HepG2 (cell line): ENCODE measurements at regions not wholly inside any gene's neighbourhood (a gene's known extent, or its start where the extent isn't known, plus 50 kb on each side); places are given as distances from the start of the nearest gene placed in this dataset.

Source experiments
- ATAC-seq: fragments of 200-7000 bp; cut with Tn5 transposase; 3 replicates; pipeline ENCODE4 v1.9.1; 2020; ENCODE audit warnings: mild to moderate bottlenecking, moderate library complexity
- BruUV-seq: library from RNA; stranded (reverse); fragments of 400-500 nt; replicated peaks from 2 replicates; lab custom pipeline; 2021; lab: Mats Ljungman, UMichigan
- CTCF ChIA-PET: fragments of 300-600 bp; formaldehyde crosslinking; extraction: SDS; loops from one replicate; lab custom pipeline; 2021; ENCODE audit warnings: low total read pairs, inconsistent platforms, low intra/inter-chr PET ratio; lab: Yijun Ruan, JAX
- POLR2A ChIA-PET: fragments of 350-600 bp; sonication (Branson Sonifier 250); formaldehyde crosslinking; loops from one replicate; lab custom pipeline; 2020; ENCODE audit warnings: antibody characterized with exemption, inconsistent platforms; lab: Yijun Ruan, JAX
- DNase-seq: peaks from one replicate; pipeline ENCODE4 v3.0.0-alpha.2; 2015; ENCODE audit warnings: low spot score
- FAIRE-seq: peaks from 3 replicates; lab custom pipeline; 2011; peaks lifted over from hg19 to GRCh38; lab: Jason Lieb, UNC
- H2AFZ ChIP-seq: one replicate; pipeline ENCODE4 v1.6.1; 2011; ENCODE audit warnings: low read length, inconsistent platforms
- H3K27ac ChIP-seq: fragments of 300-600 bp; 3 replicates; pipeline ENCODE4 v1.8.0; 2011; ENCODE audit warnings: mixed run types, mild to moderate bottlenecking, mixed read lengths, low read length, inconsistent platforms; ENCODE audit not compliant: insufficient read depth; ENCODE audit errors: extremely low read length
- H3K27me3 ChIP-seq, 2 experiments: fragments of 200-600 bp in 1 of 2; 2 replicates in 1 of 2; 3 replicates in 1 of 2; pipeline versions ENCODE4 v1.6.0 to v1.8.0; 2011; ENCODE audit warnings: low read length in 2 of 2, mild to moderate bottlenecking in 2 of 2, moderate library complexity in 2 of 2, inconsistent platforms in 1 of 2; ENCODE audit not compliant: insufficient read depth in 2 of 2, control insufficient read depth in 1 of 2
- H3K36me3 ChIP-seq, 2 experiments: fragments of 200-600 bp in 1 of 2; replicated peaks in 1 of 2; 2 replicates in 1 of 2; 3 replicates in 1 of 2; pipeline versions ENCODE4 v1.5.1 to v1.8.0; 2011; ENCODE audit warnings: low read length in 2 of 2, inconsistent platforms in 1 of 2; ENCODE audit not compliant: insufficient read depth in 2 of 2, control insufficient read depth in 1 of 2
- H3K4me1 ChIP-seq: 2 replicates; pipeline ENCODE4 v1.5.1; 2012; ENCODE audit warnings: low read length, inconsistent platforms; ENCODE audit not compliant: insufficient read depth
- H3K4me2 ChIP-seq: 2 replicates; pipeline ENCODE4 v1.6.0; 2011; ENCODE audit warnings: low read depth, low read length, inconsistent platforms
- H3K4me3 ChIP-seq, 3 experiments: fragments of 200-600 bp in 1 of 3; sonication (generic), shearing (Covaris generic) in 1 of 3; replicated peaks in 1 of 3; 2 replicates each; pipeline ENCODE4 v1.5.1; 2011 to 2016; ENCODE audit warnings: low read length in 3 of 3, inconsistent platforms in 2 of 3, low read depth in 2 of 3, mild to moderate bottlenecking in 2 of 3, control low read depth in 1 of 3, mixed read lengths in 1 of 3; ENCODE audit not compliant: insufficient read depth in 1 of 3
- H3K79me2 ChIP-seq: one replicate; pipeline ENCODE4 v1.6.1; 2011; ENCODE audit warnings: low read length, inconsistent platforms; ENCODE audit not compliant: insufficient read depth
- H3K9ac ChIP-seq: 2 replicates; pipeline ENCODE4 v1.6.0; 2011; ENCODE audit warnings: mild to moderate bottlenecking, low read depth, low read length, inconsistent platforms; ENCODE audit not compliant: insufficient read depth
- H3K9me3 ChIP-seq: 2 replicates; pipeline ENCODE4 v1.5.1; 2012; ENCODE audit warnings: mild to moderate bottlenecking, low read length
- H4K20me1 ChIP-seq: 2 replicates; pipeline ENCODE4 v1.6.0; 2011; ENCODE audit warnings: inconsistent platforms, mild to moderate bottlenecking, low read length, moderate library complexity; ENCODE audit not compliant: insufficient read depth
- CENPBD1 ChIP-seq: sonication (generic); formaldehyde crosslinking; IDR thresholded peaks from 2 replicates; pipeline ENCODE4 v1.8.0; 2022; ENCODE audit warnings: missing genetic modification reagents, low read depth, mild to moderate bottlenecking, borderline replicate concordance
- EEA1 ChIP-seq: sonication (generic); formaldehyde crosslinking; IDR thresholded peaks from 2 replicates; pipeline ENCODE4 v1.5.1; 2020; ENCODE audit warnings: mild to moderate bottlenecking, missing genetic modification reagents, borderline replicate concordance
- FOXA1 ChIP-seq, 2 experiments: fragments of 450-650 bp in 1 of 2; sonication (generic) in 1 of 2; formaldehyde crosslinking in 1 of 2; IDR thresholded peaks; 2 replicates each; pipeline versions ENCODE4 v1.4.0 to v1.6.1; 2016 to 2020; ENCODE audit warnings: missing genetic modification reagents in 1 of 2
- HHEX ChIP-seq: IDR thresholded peaks from 2 replicates; pipeline ENCODE4 v1.6.1; 2016; ENCODE audit warnings: control low read depth
- JUNB ChIP-seq: sonication (generic); formaldehyde crosslinking; IDR thresholded peaks from 2 replicates; pipeline ENCODE4 v1.8.0; 2022; ENCODE audit warnings: missing genetic modification reagents, mild to moderate bottlenecking, borderline replicate concordance
- MYNN ChIP-seq: sonication (generic); formaldehyde crosslinking; IDR thresholded peaks from 2 replicates; pipeline ENCODE4 v1.4.0; 2020; ENCODE audit warnings: mild to moderate bottlenecking, low read depth, missing genetic modification reagents
- NFE2 ChIP-seq: sonication (generic); formaldehyde crosslinking; IDR thresholded peaks from 2 replicates; pipeline ENCODE4 v1.4.0; 2020; ENCODE audit warnings: missing genetic modification reagents
- NKX3-1 ChIP-seq: sonication (generic); formaldehyde crosslinking; IDR thresholded peaks from 2 replicates; pipeline ENCODE4 v1.5.0; 2020; ENCODE audit warnings: missing genetic modification reagents
- PATZ1 ChIP-seq: sonication (generic); formaldehyde crosslinking; IDR thresholded peaks from 2 replicates; pipeline ENCODE4 v1.4.0; 2020; ENCODE audit warnings: missing genetic modification reagents
- PHB2 ChIP-seq: fragments of 450-650 bp; IDR thresholded peaks from 2 replicates; pipeline ENCODE4 v1.6.1; 2018; ENCODE audit not compliant: partially characterized antibody
- ZBTB37 ChIP-seq: sonication (generic); formaldehyde crosslinking; IDR thresholded peaks from 2 replicates; pipeline ENCODE4 v1.4.0; 2020; ENCODE audit warnings: mild to moderate bottlenecking, missing genetic modification reagents
- ZNF3 ChIP-seq: IDR thresholded peaks from 2 replicates; pipeline ENCODE4 v1.7.0; 2017; ENCODE audit warnings: inconsistent platforms
- ZNF543 ChIP-seq: sonication (generic); formaldehyde crosslinking; IDR thresholded peaks from 2 replicates; pipeline ENCODE4 v1.4.0; 2020; ENCODE audit warnings: mild to moderate bottlenecking, missing genetic modification reagents
- ZNF567 ChIP-seq: sonication (generic); formaldehyde crosslinking; IDR thresholded peaks from 2 replicates; pipeline ENCODE4 v1.8.1; 2023; ENCODE audit warnings: mild to moderate bottlenecking, missing genetic modification reagents, borderline replicate concordance
- ZNF777 ChIP-seq: sonication (generic); formaldehyde crosslinking; IDR thresholded peaks from 2 replicates; pipeline ENCODE4 v1.4.0; 2020; ENCODE audit warnings: missing genetic modification reagents
- ZSCAN20 ChIP-seq: sonication (generic); formaldehyde crosslinking; IDR thresholded peaks from 2 replicates; pipeline ENCODE4 v1.4.0; 2020; ENCODE audit warnings: missing genetic modification reagents, mild to moderate bottlenecking, borderline replicate concordance
- WGBS: methylation state at CpG from one replicate; pipeline ENCODE4 v1.1.6; 2017; ENCODE audit warnings: low lambda C conversion rate; 5-methylcytosine and 5-hydroxymethylcytosine counted together
- in situ Hi-C: cut with HindIII; loops from 2 replicates; pipeline ENCODE4 v1.10.0; 2017; ENCODE audit warnings: low pct_unique_long_range_greater_than_20kb; ENCODE audit not compliant: extremely low pct_ligation_motif_present
- intact Hi-C: fragments of 100-400 bp; cut with micrococcal nuclease; formaldehyde crosslinking; loops from one replicate; pipeline ENCODE4 v1.10.0; 2022; ENCODE audit not compliant: unreplicated experiment

GRCh38 chrX:42085836-42086235 is 162.5 kb upstream of the CASK start (continued):
- TF ChIP-seq ZNF3 (no peak), PATZ1 (CRISPR knock-in tag) (no peak), NFE2 (CRISPR knock-in tag) (no peak), HHEX (CRISPR knock-in tag) (no peak)

- Histone ChIP-seq H4K20me1 (no peaks in the 10 kb centered on the region), H3K27me3 (no peaks in the 10 kb centered on the region), H3K9ac (no peak overlapping the region), H3K4me3 (no peak overlapping the region), H3K36me3 (no peaks in the 10 kb centered on the region), H3K27ac (no peak overlapping the region), H3K4me2 (no peak overlapping the region), H3K79me2 (no peaks in the 10 kb centered on the region), H3K4me1 (no peaks in the 10 kb centered on the region), H2AFZ (no peak overlapping the region), H3K9me3 (no peaks in the 10 kb centered on the region)
- intact Hi-C loops (no loop called here), in situ Hi-C loops (no loop called here)
- BruUV-seq = no TSS peak
- FAIRE-seq (no peak), DNase-seq (no peak), ATAC-seq (no peak)
- POLR2A ChIA-PET = no interaction called here
- 60% methylated on average over 3 of the region's 3 CpGs for WGBS
- TF ChIP-seq JUNB (CRISPR knock-in tag) (no peak), PHB2 (no peak), ZNF567 (CRISPR knock-in tag) (no peak), ZNF543 (CRISPR knock-in tag) (no peak), EEA1 (CRISPR knock-in tag) (no peak), NKX3-1 (CRISPR knock-in tag) (no peak), ZBTB37 (CRISPR knock-in tag) (no peak), ZNF777 (no peak), MYNN (CRISPR knock-in tag) (no peak), CENPBD1 (no peak), FOXA1 (IDR thresholded peaks at IDR 0.05) (no peak), FOXA1 (CRISPR knock-in tag; IDR thresholded peaks at IDR 0.05) (no peak), ZSCAN20 (no peak)
- CTCF ChIA-PET = no interaction called here
Observed at GRCh38 chrX:42079968-42080367, 156.6 kb upstream of the CASK start.
